ENCODE measurements at regions not wholly inside any gene's neighbourhood (a gene's known extent, or its start where the extent isn't known, plus 50 kb on each side); places are given as distances from the start of the nearest gene placed in this dataset.
A peak's percentile ranks its signal among the peaks of the same experiment; 100 is the strongest.
"Not testable (repeated sequence)": the region's sequence is repeated elsewhere in the genome, so short reads cannot be mapped to it uniquely, and the experiment has no call there.

- no peak for DNase-seq
- no peak for TF ChIP-seq POLR2A (IDR thresholded peaks at IDR 0.05; ENCODE audit: low read length)
- no peak for TF ChIP-seq GATA1 (IDR thresholded peaks at IDR 0.05; ENCODE audit: low read depth, low read length)
These were observed 59.7 kb downstream of the HMGB3 start for GRCh38 chrX:151042842-151043241.

- DNase-seq, result not testable (repeated sequence)
These were observed 83.2 kb downstream of the HMGB3 start for GRCh38 chrX:151066373-151066772.

GRCh38 chrX:151073767-151074166 lies 90.6 kb downstream of the HMGB3 start:
- TF ChIP-seq GATA1 (IDR thresholded peaks at IDR 0.05; ENCODE audit: low read depth, low read length), result no peak
- DNase-seq, result no peak

GRCh38 chrX:151081016-151081415 lies 95.4 kb upstream of the GPR50 start:
- TF ChIP-seq GATA1 (IDR thresholded peaks at IDR 0.05; ENCODE audit: low read depth, low read length) (no peak), POLR2A (IDR thresholded peaks at IDR 0.05; ENCODE audit: low read length) (no peak)
- no peak for DNase-seq

- TF ChIP-seq POLR2A (IDR thresholded peaks at IDR 0.05; ENCODE audit: low read length), result no peak
- TF ChIP-seq GATA1 (IDR thresholded peaks at IDR 0.05; ENCODE audit: low read depth, low read length), result no peak
- DNase-seq, result peak; percentile 41 to 64
These were observed 94.1 kb upstream of the GPR50 start for GRCh38 chrX:151082077-151082948.

- no peak for DNase-seq
These were observed 91.9 kb upstream of the GPR50 start for GRCh38 chrX:151084454-151084853.

GRCh38 chrX:151085207-151085606 lies 91.2 kb upstream of the GPR50 start:
- no peak for DNase-seq
- TF ChIP-seq POLR2A (IDR thresholded peaks at IDR 0.05; ENCODE audit: low read length) (no peak), GATA1 (IDR thresholded peaks at IDR 0.05; ENCODE audit: low read depth, low read length) (no peak)

More at GRCh38 chrX:151084454-151084853, 91.9 kb upstream of the GPR50 start:
- TF ChIP-seq GATA1 (IDR thresholded peaks at IDR 0.05; ENCODE audit: low read depth, low read length), result no peak
- TF ChIP-seq POLR2A (IDR thresholded peaks at IDR 0.05; ENCODE audit: low read length), result no peak

GRCh38 chrX:151088221-151088620 lies 88.2 kb upstream of the GPR50 start:
- TF ChIP-seq GATA1 (IDR thresholded peaks at IDR 0.05; ENCODE audit: low read depth, low read length), result no peak
- no peak for DNase-seq

GRCh38 chrX:151099001-151099400 lies 77.4 kb upstream of the GPR50 start:
- peak; percentile 60 to 78 for DNase-seq

GRCh38 chrX:151100799-151101198 lies 75.6 kb upstream of the GPR50 start:
- TF ChIP-seq POLR2A (IDR thresholded peaks at IDR 0.05; ENCODE audit: low read length) (no peak), GATA1 (IDR thresholded peaks at IDR 0.05; ENCODE audit: low read depth, low read length) (no peak)
- peak in 1 of 2 experiments; percentile 0 for DNase-seq

More at GRCh38 chrX:151099001-151099400, 77.4 kb upstream of the GPR50 start:
- no peak for TF ChIP-seq GATA1 (IDR thresholded peaks at IDR 0.05; ENCODE audit: low read depth, low read length)
- no peak for TF ChIP-seq POLR2A (IDR thresholded peaks at IDR 0.05; ENCODE audit: low read length)

- not testable (repeated sequence) for DNase-seq
These were observed 63.2 kb upstream of the GPR50 start for GRCh38 chrX:151113200-151113599.

Data from erythroblast (primary cell).